ENCODE measurements at regions not wholly inside any gene's neighbourhood (a gene's known extent, or its start where the extent isn't known, plus 50 kb on each side); places are given as distances from the start of the nearest gene placed in this dataset.
"Not testable (repeated sequence)": the region's sequence is repeated elsewhere in the genome, so short reads cannot be mapped to it uniquely, and the experiment has no call there.

DNA sequence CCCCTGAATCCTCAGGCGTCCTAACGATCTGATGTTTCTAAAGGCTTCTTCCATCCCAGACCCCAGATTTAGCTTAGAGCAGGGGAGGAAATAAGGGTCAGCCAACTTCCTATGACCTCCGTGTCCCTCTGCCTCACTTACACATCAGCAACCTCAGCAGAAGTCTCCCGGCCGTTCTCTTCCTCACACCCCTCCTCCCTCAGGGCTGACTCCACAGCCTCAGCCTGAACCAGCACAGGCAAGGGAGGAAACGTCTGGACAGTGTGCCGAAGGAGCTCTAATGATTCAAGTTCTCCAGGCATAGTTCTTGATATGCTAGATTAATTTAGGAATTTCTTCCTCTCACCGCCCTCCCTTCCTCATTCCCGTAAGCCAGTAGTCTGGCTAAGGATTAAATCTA is 121.4 kb downstream of the NUFIP1 start:
- Histone ChIP-seq H3K4me3 (ENCODE audit: low read depth, low read length) (no peak overlapping the region), H3K27ac (ENCODE audit: low read depth, low read length) (no peak overlapping the region), H3K27me3 (ENCODE audit: control insufficient read depth, insufficient read depth, low read length) (no peaks in the 10 kb centered on the region), H3K36me3 (ENCODE audit: control insufficient read depth, insufficient read depth, low read length) (no peaks in the 10 kb centered on the region), H3K4me1 (ENCODE audit: control insufficient read depth, insufficient read depth, low read length) (no peaks in the 10 kb centered on the region), H3K9ac (ENCODE audit: low read length) (no peak overlapping the region), H3K9me3 (ENCODE audit: control insufficient read depth, insufficient read depth, low read depth, low read length) (no peaks in the 10 kb centered on the region)

DNA sequence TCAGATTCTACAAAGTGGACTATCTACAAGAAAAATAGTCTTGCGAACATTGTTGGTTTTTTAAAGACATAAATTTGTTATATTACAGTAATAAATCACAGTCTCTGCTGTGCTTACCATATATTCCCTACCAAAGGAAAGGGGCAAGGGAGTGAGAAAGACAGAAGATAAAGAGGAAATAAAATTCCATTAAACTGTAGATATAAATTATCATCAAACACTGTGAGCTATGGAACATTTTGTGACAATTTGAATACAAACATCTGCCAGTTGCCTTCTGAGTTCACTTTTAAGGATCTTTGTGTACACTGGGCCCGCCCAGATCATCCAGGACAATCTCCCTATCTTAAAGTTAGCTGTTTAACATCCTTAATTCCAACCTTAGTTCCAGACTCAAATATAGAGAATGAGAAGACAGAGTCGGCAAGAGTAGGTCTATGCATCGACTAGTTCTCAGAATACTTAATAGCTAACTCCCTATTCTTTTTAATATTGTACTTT is 122.8 kb downstream of the NUFIP1 start:
- Histone ChIP-seq H3K36me3 (ENCODE audit: control insufficient read depth, insufficient read depth, low read length) (no peaks in the 10 kb centered on the region), H3K27ac (ENCODE audit: low read depth, low read length) (no peak overlapping the region), H3K4me3 (ENCODE audit: low read depth, low read length) (no peak overlapping the region), H3K4me1 (ENCODE audit: control insufficient read depth, insufficient read depth, low read length) (no peaks in the 10 kb centered on the region), H3K9me3 (ENCODE audit: control insufficient read depth, insufficient read depth, low read depth, low read length) (no peaks in the 10 kb centered on the region), H3K9ac (ENCODE audit: low read length) (no peak overlapping the region), H3K27me3 (ENCODE audit: control insufficient read depth, insufficient read depth, low read length) (no peaks in the 10 kb centered on the region)

DNA sequence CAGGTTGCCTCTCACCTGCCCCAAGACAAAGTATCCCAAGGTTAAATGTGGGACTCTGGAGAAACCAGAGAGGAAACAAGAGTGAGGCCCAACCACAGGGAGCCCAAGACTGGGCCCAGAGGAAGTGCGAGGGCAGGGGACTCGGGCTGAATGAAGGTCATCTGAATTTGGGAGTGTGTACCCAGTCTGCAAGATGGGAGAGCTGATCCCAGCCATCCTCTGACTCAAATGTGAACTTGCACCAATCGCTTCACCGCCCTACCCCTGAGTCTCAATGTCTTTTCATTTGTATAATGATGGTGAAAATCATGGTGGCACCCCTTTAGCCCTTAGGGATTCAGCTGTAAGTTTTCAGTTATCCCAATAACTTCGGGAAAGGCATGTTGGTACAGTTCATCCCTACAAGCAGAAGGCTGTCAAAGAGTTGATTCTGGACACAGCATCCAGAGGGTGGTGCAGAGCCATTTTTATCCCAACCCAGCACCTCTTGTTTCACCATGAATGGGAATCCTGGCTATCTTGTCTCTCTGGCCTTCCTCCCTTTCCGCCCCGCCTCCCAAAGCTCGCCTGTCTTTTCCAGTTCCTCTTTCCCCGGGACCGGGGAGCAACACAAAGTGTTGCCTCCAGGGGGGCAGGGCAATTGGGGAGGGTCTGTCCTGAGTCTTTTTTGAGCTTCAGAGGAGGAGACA is 123.4 kb downstream of the NUFIP1 start:
- Histone ChIP-seq H3K9ac (ENCODE audit: low read length) (no peak overlapping the region), H3K27me3 (ENCODE audit: control insufficient read depth, insufficient read depth, low read length) (no peaks in the 10 kb centered on the region), H3K27ac (ENCODE audit: low read depth, low read length) (no peak overlapping the region), H3K4me3 (ENCODE audit: low read depth, low read length) (no peak overlapping the region), H3K9me3 (ENCODE audit: control insufficient read depth, insufficient read depth, low read depth, low read length) (no peaks in the 10 kb centered on the region), H3K36me3 (ENCODE audit: control insufficient read depth, insufficient read depth, low read length) (no peaks in the 10 kb centered on the region), H3K4me1 (ENCODE audit: control insufficient read depth, insufficient read depth, low read length) (no peaks in the 10 kb centered on the region)

DNA sequence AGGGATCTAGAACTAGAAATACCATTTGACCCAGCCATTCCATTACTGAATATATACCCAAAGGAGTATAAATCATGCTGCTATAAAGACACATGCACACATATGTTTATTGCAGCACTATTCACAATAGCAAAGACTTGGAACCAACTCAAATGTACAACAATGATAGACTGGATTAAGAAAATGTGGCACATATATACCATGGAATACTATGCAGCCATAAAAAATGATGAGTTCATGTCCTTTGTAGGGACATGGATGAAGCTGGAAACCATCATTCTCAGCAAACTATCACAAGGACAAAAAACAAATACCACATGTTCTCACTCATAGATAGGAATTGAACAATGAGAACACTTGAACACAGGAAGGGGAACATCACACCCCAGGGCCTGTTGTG is 125.6 kb downstream of the NUFIP1 start:
- H3K27me3 ChIP-seq (ENCODE audit: control insufficient read depth, insufficient read depth, low read length); H3K9ac ChIP-seq (ENCODE audit: low read length); H3K9me3 ChIP-seq (ENCODE audit: control insufficient read depth, insufficient read depth, low read depth, low read length); H3K4me1 ChIP-seq (ENCODE audit: control insufficient read depth, insufficient read depth, low read length); H3K36me3 ChIP-seq (ENCODE audit: control insufficient read depth, insufficient read depth, low read length); H3K4me3 ChIP-seq (ENCODE audit: low read depth, low read length); H3K27ac ChIP-seq (ENCODE audit: low read depth, low read length): not testable (repeated sequence)

DNA sequence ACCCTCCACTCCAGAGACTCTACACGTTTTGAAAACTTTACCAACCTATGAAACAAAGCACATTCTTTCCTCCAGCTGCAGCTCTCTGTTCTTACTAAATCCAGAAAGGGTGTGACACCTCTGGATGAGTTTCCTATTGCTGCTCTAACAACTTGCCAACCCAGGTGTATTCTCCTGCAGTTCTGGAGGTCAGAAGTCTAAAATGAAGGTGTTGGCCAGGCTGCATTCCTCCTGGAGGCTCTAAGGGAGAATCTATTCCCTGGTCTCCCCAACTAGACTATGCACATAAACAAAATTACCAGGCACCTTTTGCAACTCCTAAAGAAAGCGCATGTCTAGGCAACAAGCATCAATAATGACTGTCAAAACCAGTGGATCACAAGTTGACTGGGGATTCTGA is 128.8 kb downstream of the NUFIP1 start:
- H3K9ac ChIP-seq (ENCODE audit: low read length) = no peak overlapping the region
- H3K4me3 ChIP-seq (ENCODE audit: low read depth, low read length) = no peak overlapping the region
- H3K9me3 ChIP-seq (ENCODE audit: control insufficient read depth, insufficient read depth, low read depth, low read length) = no peaks in the 10 kb centered on the region
- no peaks in the 10 kb centered on the region for H3K36me3 ChIP-seq (ENCODE audit: control insufficient read depth, insufficient read depth, low read length)
- no peak overlapping the region for H3K27ac ChIP-seq (ENCODE audit: low read depth, low read length)
- no peaks in the 10 kb centered on the region for H3K4me1 ChIP-seq (ENCODE audit: control insufficient read depth, insufficient read depth, low read length)
- H3K27me3 ChIP-seq (ENCODE audit: control insufficient read depth, insufficient read depth, low read length) = no peaks in the 10 kb centered on the region

DNA sequence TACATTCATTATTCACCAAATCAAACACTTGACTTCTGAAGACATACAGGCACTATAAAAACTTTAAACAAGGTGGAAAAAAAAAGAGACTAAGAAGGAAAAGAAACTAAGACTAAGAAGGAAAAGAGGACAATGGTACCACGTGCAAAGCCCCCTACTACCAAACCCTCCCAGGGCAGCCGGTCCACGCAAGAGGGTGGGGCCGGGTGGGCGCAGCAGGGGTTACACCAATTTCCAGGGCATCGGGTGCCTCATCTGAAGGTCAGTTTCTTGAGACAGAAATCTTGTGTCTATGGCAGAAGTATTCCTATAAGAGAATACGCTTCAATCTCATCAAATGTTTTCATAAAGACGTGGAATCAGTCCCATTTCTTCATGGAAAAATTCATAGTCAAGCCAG is 131.5 kb downstream of the NUFIP1 start:
- Histone ChIP-seq H3K36me3 (ENCODE audit: control insufficient read depth, insufficient read depth, low read length) (no peaks in the 10 kb centered on the region), H3K4me1 (ENCODE audit: control insufficient read depth, insufficient read depth, low read length) (no peaks in the 10 kb centered on the region), H3K4me3 (ENCODE audit: low read depth, low read length) (no peak overlapping the region), H3K27me3 (ENCODE audit: control insufficient read depth, insufficient read depth, low read length) (no peaks in the 10 kb centered on the region), H3K9ac (ENCODE audit: low read length) (no peak overlapping the region), H3K9me3 (ENCODE audit: control insufficient read depth, insufficient read depth, low read depth, low read length) (no peaks in the 10 kb centered on the region), H3K27ac (ENCODE audit: low read depth, low read length) (no peak overlapping the region)

DNA sequence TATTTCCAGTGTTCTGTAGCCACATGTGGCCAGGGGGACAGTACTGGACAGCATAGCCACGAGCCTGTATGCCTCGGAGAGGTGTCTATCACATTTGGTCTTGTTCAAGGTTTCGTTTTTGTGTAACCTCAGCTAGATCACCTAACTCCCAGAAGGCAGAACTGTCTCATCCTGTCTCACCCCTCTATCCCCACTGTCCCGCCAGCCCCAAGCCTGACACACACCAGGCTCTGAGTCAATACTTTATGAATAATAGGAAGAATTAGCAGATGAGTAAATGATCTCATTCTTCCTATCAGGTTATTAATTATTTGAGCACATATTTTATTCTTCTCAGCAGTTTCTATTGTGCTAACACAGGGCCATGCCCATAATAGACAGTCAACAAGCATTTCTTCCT is 132.2 kb downstream of the NUFIP1 start:
- H3K9me3 ChIP-seq (ENCODE audit: control insufficient read depth, insufficient read depth, low read depth, low read length) = no peaks in the 10 kb centered on the region
- H3K9ac ChIP-seq (ENCODE audit: low read length) = no peak overlapping the region
- H3K36me3 ChIP-seq (ENCODE audit: control insufficient read depth, insufficient read depth, low read length) = no peaks in the 10 kb centered on the region
- H3K4me3 ChIP-seq (ENCODE audit: low read depth, low read length) = no peak overlapping the region
- H3K27ac ChIP-seq (ENCODE audit: low read depth, low read length) = no peak overlapping the region
- H3K4me1 ChIP-seq (ENCODE audit: control insufficient read depth, insufficient read depth, low read length) = peaks cover 5% of the 10 kb centered on the region; the same call in 1 of the 2 replicates
- no peaks in the 10 kb centered on the region for H3K27me3 ChIP-seq (ENCODE audit: control insufficient read depth, insufficient read depth, low read length)

DNA sequence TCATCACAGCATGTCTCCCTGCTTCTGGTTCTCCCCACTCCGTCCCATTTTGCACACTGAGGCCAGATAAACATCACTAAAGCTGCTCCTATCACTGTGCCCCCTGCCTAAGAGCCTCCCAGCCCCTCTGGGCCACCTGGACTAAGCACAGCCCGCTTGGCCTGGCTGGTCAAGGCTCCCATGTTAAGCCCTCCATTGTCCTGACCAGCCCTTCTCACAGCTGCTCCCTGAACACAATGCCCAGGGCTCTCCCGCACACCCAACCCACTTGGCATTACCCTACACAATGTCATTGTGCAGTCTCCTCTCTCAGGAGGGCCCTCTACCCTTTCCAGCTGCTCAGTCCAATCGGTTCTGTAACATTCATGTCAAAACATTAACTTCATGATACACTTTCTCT is 133.4 kb downstream of the NUFIP1 start:
- Histone ChIP-seq H3K4me1 (ENCODE audit: control insufficient read depth, insufficient read depth, low read length) (peaks cover 5% of the 10 kb centered on the region; the same call in 1 of the 2 replicates), H3K27me3 (ENCODE audit: control insufficient read depth, insufficient read depth, low read length) (no peaks in the 10 kb centered on the region), H3K27ac (ENCODE audit: low read depth, low read length) (no peak overlapping the region), H3K36me3 (ENCODE audit: control insufficient read depth, insufficient read depth, low read length) (no peaks in the 10 kb centered on the region), H3K9ac (ENCODE audit: low read length) (no peak overlapping the region), H3K4me3 (ENCODE audit: low read depth, low read length) (no peak overlapping the region), H3K9me3 (ENCODE audit: control insufficient read depth, insufficient read depth, low read depth, low read length) (no peaks in the 10 kb centered on the region)

DNA sequence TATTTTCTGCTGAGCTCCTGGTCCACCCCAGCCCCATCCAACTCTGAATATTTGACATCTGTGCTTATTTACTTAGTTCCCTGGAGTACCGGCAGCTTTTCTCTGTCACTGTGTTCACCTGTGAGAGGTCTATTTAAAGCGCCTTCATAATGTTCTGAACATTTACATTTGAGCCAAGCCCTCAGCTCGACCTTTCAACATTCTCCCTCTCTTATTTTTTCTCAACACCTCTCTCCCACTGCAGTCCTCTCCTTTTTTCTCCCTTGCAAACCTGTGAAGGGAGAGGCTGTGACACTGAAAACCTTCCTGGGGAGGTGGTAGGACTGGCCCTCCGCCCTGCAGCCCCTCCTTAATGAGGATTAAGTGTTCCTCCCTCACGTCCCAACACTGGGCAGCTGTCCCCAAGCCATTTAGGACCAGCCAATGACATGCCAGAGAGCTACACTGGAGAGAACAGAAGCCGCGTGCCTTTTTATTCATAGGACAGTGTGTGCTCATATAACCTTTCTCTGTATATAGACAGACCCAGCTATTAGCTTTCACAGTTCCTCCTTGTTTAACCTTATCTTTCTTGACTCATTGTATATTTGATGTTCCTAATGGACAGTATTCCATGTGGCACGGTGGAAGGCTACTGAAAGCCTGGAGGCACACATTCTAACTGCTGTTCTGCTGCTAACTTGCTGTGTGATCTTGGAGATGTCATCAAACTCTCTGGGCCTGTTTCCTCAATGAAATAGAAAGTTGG is 134.8 kb downstream of the NUFIP1 start:
- no peak overlapping the region for H3K4me3 ChIP-seq (ENCODE audit: low read depth, low read length)
- H3K36me3 ChIP-seq (ENCODE audit: control insufficient read depth, insufficient read depth, low read length) = no peaks in the 10 kb centered on the region
- peaks cover 5% of the 10 kb centered on the region; the same call in 1 of the 2 replicates for H3K4me1 ChIP-seq (ENCODE audit: control insufficient read depth, insufficient read depth, low read length)
- no peaks in the 10 kb centered on the region for H3K9me3 ChIP-seq (ENCODE audit: control insufficient read depth, insufficient read depth, low read depth, low read length)
- H3K27me3 ChIP-seq (ENCODE audit: control insufficient read depth, insufficient read depth, low read length) = no peaks in the 10 kb centered on the region
- no peak overlapping the region for H3K9ac ChIP-seq (ENCODE audit: low read length)
- no peak overlapping the region for H3K27ac ChIP-seq (ENCODE audit: low read depth, low read length)

DNA sequence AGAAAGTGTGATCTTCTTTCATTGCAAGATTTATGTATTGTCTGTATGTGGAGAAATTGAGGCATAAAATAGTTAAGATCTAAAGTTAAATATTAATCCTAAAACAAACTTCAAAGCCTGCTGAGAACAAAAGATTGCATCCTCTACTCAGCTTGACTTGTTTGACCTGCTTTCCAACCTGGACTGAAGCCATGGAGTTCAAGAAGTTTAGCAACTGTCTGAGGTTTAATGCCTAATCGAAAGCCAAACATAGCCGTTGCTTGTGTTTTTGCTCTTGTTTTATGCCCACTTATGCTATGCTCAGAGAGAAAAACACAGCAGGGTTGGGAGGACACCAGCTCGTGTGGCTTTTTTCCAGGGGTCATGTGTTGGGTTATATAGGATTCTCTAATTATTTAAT is 135.6 kb downstream of the NUFIP1 start:
- Histone ChIP-seq H3K4me3 (ENCODE audit: low read depth, low read length) (no peak overlapping the region), H3K27me3 (ENCODE audit: control insufficient read depth, insufficient read depth, low read length) (no peaks in the 10 kb centered on the region), H3K4me1 (ENCODE audit: control insufficient read depth, insufficient read depth, low read length) (peaks cover 5% of the 10 kb centered on the region; the same call in 1 of the 2 replicates), H3K9ac (ENCODE audit: low read length) (no peak overlapping the region), H3K36me3 (ENCODE audit: control insufficient read depth, insufficient read depth, low read length) (no peaks in the 10 kb centered on the region), H3K27ac (ENCODE audit: low read depth, low read length) (no peak overlapping the region), H3K9me3 (ENCODE audit: control insufficient read depth, insufficient read depth, low read depth, low read length) (no peaks in the 10 kb centered on the region)

DNA sequence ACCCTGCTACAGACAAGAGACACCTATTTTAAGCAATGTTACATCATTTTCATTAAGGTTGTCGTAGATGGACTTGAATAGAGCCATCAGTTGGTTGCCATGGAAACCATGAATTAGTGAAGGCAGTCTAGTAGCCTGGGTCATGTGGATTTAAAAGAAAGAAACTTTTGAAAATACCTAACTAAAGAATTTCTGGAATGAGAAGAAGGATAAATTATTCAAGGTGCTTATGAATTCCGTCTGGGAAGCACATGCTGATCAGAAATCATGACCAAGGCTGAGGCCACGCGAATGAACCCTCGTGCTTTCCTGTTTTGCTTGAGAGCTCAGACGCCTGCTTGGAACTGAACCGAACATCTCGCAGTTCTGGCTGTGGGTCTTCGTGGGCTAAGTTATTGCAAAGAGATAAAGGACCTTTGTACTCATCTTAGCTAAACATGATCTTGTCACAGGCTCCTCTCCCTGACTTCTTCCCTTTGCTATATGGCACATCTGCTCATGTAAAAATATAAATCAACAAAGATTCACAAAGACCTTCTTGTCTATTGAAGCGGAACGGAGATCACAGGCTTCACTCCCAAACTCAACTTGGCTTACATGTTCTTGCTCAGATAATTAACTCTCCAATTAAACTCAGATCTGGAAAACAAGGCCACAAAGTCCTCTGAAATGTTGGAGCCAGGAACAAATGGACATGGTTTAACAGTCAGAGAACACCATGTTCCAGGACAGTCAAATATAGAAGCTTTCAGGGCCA is 140.2 kb downstream of the NUFIP1 start:
- no peaks in the 10 kb centered on the region for H3K27me3 ChIP-seq (ENCODE audit: control insufficient read depth, insufficient read depth, low read length)
- no peak overlapping the region for H3K9ac ChIP-seq (ENCODE audit: low read length)
- no peak overlapping the region for H3K4me3 ChIP-seq (ENCODE audit: low read depth, low read length)
- H3K36me3 ChIP-seq (ENCODE audit: control insufficient read depth, insufficient read depth, low read length) = no peaks in the 10 kb centered on the region
- H3K9me3 ChIP-seq (ENCODE audit: control insufficient read depth, insufficient read depth, low read depth, low read length) = no peaks in the 10 kb centered on the region
- no peak overlapping the region for H3K27ac ChIP-seq (ENCODE audit: low read depth, low read length)
- peaks cover 5% of the 10 kb centered on the region; the same call in 1 of the 2 replicates for H3K4me1 ChIP-seq (ENCODE audit: control insufficient read depth, insufficient read depth, low read length)
